Duodenal mucosa (tissue), 2 donors: ENCODE measurements at regions not wholly inside any gene's neighbourhood (a gene's known extent, or its start where the extent isn't known, plus 50 kb on each side); places are given as distances from the start of the nearest gene placed in this dataset.

Experiments used
- H3K27ac ChIP-seq: one replicate; pipeline ENCODE4 v1.7.0; 2013; ENCODE audit warnings: low read depth, low read length
- H3K27me3 ChIP-seq, 2 donors: one replicate each; pipeline ENCODE4 v1.7.0; 2013; ENCODE audit warnings: low read length in 2 of 2, control low read depth in 1 of 2; ENCODE audit not compliant: insufficient read depth in 2 of 2, control insufficient read depth in 1 of 2
- H3K36me3 ChIP-seq, 2 donors: one replicate each; pipeline ENCODE4 v1.7.0; 2013; ENCODE audit warnings: low read length in 2 of 2, control low read depth in 1 of 2; ENCODE audit not compliant: insufficient read depth in 2 of 2, control insufficient read depth in 1 of 2
- H3K4me1 ChIP-seq, 2 donors: one replicate each; pipeline ENCODE4 v1.7.0; 2013; ENCODE audit warnings: low read length in 2 of 2, control low read depth in 1 of 2; ENCODE audit not compliant: insufficient read depth in 2 of 2, control insufficient read depth in 1 of 2
- H3K4me3 ChIP-seq, 2 donors: one replicate each; pipeline ENCODE4 v1.7.0; 2013; ENCODE audit warnings: low read length in 2 of 2, low read depth in 1 of 2
- H3K9ac ChIP-seq, 2 donors: one replicate each; pipeline ENCODE4 v1.7.0; 2013; ENCODE audit warnings: low read length in 2 of 2, low read depth in 1 of 2
- H3K9me3 ChIP-seq, 2 donors: one replicate each; pipeline ENCODE4 v1.7.0; 2013; ENCODE audit warnings: low read length in 2 of 2, control low read depth in 1 of 2; ENCODE audit not compliant: control insufficient read depth in 1 of 2

- Histone ChIP-seq H3K27me3 (no peaks in the 10 kb centered on the region), H3K36me3 (no peaks in the 10 kb centered on the region), H3K4me1 (no peaks in the 10 kb centered on the region), H3K27ac (no peak overlapping the region), H3K9ac (no peak overlapping the region), H3K4me3 (no peak overlapping the region), H3K9me3 (no peaks in the 10 kb centered on the region)
Observed at GRCh38 chr5:3715062-3715461, 119.4 kb downstream of the IRX1 start.

GRCh38 chr5:3729631-3730030 is 134.0 kb downstream of the IRX1 start:
- no peaks in the 10 kb centered on the region for H3K27me3 ChIP-seq
- no peaks in the 10 kb centered on the region for H3K4me1 ChIP-seq
- no peak overlapping the region for H3K4me3 ChIP-seq
- H3K9me3 ChIP-seq, result peaks cover 0 to 5% of the 10 kb centered on the region in 2 donors
- H3K36me3 ChIP-seq, result no peaks in the 10 kb centered on the region
- no peak overlapping the region for H3K27ac ChIP-seq
- no peak overlapping the region for H3K9ac ChIP-seq

- Histone ChIP-seq H3K36me3 (no peaks in the 10 kb centered on the region), H3K4me1 (no peaks in the 10 kb centered on the region), H3K9me3 (no peaks in the 10 kb centered on the region), H3K27me3 (no peaks in the 10 kb centered on the region), H3K9ac (no peak overlapping the region), H3K27ac (no peak overlapping the region), H3K4me3 (no peak overlapping the region)
Observed at GRCh38 chr5:3734632-3735031, 139.0 kb downstream of the IRX1 start.

GRCh38 chr5:3736466-3736865 is 140.8 kb downstream of the IRX1 start:
- no peaks in the 10 kb centered on the region for H3K36me3 ChIP-seq
- H3K27me3 ChIP-seq, result no peaks in the 10 kb centered on the region
- no peak overlapping the region for H3K27ac ChIP-seq
- H3K4me3 ChIP-seq, result no peak overlapping the region
- H3K9me3 ChIP-seq, result peaks cover 0 to 1% of the 10 kb centered on the region in 2 donors
- H3K9ac ChIP-seq, result no peak overlapping the region
- H3K4me1 ChIP-seq, result no peaks in the 10 kb centered on the region

- H3K9ac ChIP-seq, result no peak overlapping the region
- H3K27ac ChIP-seq, result no peak overlapping the region
- H3K36me3 ChIP-seq, result no peaks in the 10 kb centered on the region
- no peak overlapping the region for H3K4me3 ChIP-seq
- H3K27me3 ChIP-seq, result no peaks in the 10 kb centered on the region
- peaks cover 0 to 4% of the 10 kb centered on the region in 2 donors for H3K9me3 ChIP-seq
- H3K4me1 ChIP-seq, result no peaks in the 10 kb centered on the region
Observed at GRCh38 chr5:3736926-3737325, 141.3 kb downstream of the IRX1 start.

GRCh38 chr5:3738919-3739318 is 143.3 kb downstream of the IRX1 start:
- H3K27me3 ChIP-seq, result no peaks in the 10 kb centered on the region
- no peaks in the 10 kb centered on the region for H3K4me1 ChIP-seq
- no peak overlapping the region for H3K4me3 ChIP-seq
- H3K9me3 ChIP-seq, result peaks cover 0 to 4% of the 10 kb centered on the region in 2 donors
- no peak overlapping the region for H3K9ac ChIP-seq
- no peaks in the 10 kb centered on the region for H3K36me3 ChIP-seq
- no peak overlapping the region for H3K27ac ChIP-seq

GRCh38 chr5:3740546-3741373 is 145.1 kb downstream of the IRX1 start:
- H3K27me3 ChIP-seq, result no peaks in the 10 kb centered on the region
- H3K27ac ChIP-seq, result no peak overlapping the region
- no peak overlapping the region for H3K9ac ChIP-seq
- no peaks in the 10 kb centered on the region for H3K4me1 ChIP-seq
- H3K9me3 ChIP-seq, result peaks cover 0 to 4% of the 10 kb centered on the region in 2 donors
- H3K36me3 ChIP-seq, result no peaks in the 10 kb centered on the region
- no peak overlapping the region for H3K4me3 ChIP-seq

GRCh38 chr5:3741374-3741770 is 145.7 kb downstream of the IRX1 start:
- H3K9me3 ChIP-seq, result peaks cover 0 to 4% of the 10 kb centered on the region in 2 donors
- H3K36me3 ChIP-seq, result no peaks in the 10 kb centered on the region
- no peaks in the 10 kb centered on the region for H3K4me1 ChIP-seq
- H3K9ac ChIP-seq, result no peak overlapping the region
- H3K27me3 ChIP-seq, result no peaks in the 10 kb centered on the region
- H3K27ac ChIP-seq, result no peak overlapping the region
- no peak overlapping the region for H3K4me3 ChIP-seq

GRCh38 chr5:3742750-3743149 is 147.1 kb downstream of the IRX1 start:
- Histone ChIP-seq H3K9me3 (peaks cover 6 to 9% of the 10 kb centered on the region in 2 donors), H3K4me3 (no peak overlapping the region), H3K4me1 (no peaks in the 10 kb centered on the region), H3K9ac (no peak overlapping the region), H3K27me3 (no peaks in the 10 kb centered on the region), H3K36me3 (no peaks in the 10 kb centered on the region), H3K27ac (no peak overlapping the region)

- H3K9ac ChIP-seq, result no peak overlapping the region
- no peak overlapping the region for H3K4me3 ChIP-seq
- H3K27ac ChIP-seq, result no peak overlapping the region
- no peaks in the 10 kb centered on the region for H3K27me3 ChIP-seq
- H3K9me3 ChIP-seq, result peaks cover 6 to 20% of the 10 kb centered on the region in 2 donors
- H3K36me3 ChIP-seq, result no peaks in the 10 kb centered on the region
- H3K4me1 ChIP-seq, result no peaks in the 10 kb centered on the region
Observed at GRCh38 chr5:3751846-3752245, 156.2 kb downstream of the IRX1 start.
